Trophoblast cell (in vitro differentiated cells and primary cell): ENCODE measurements at regions not wholly inside any gene's neighbourhood (a gene's known extent, or its start where the extent isn't known, plus 50 kb on each side); places are given as distances from the start of the nearest gene placed in this dataset.

Experiments
- DNase-seq, 2 donors: peaks; one replicate each; pipeline ENCODE4 v3.0.0-alpha.2; 2016
- H2AFZ ChIP-seq: 2 replicates; pipeline ENCODE4 v1.6.1; 2013; ENCODE audit warnings: low read length, moderate library complexity, mild to moderate bottlenecking; ENCODE audit not compliant: insufficient read depth, poor library complexity
- H2AK5ac ChIP-seq: 2 replicates; pipeline ENCODE4 v1.6.1; 2013; ENCODE audit warnings: mild to moderate bottlenecking, low read length
- H2BK120ac ChIP-seq: 2 replicates; pipeline ENCODE4 v1.6.1; 2013; ENCODE audit warnings: low read length, mild to moderate bottlenecking, moderate library complexity; ENCODE audit not compliant: insufficient read depth, poor library complexity
- H2BK12ac ChIP-seq: 2 replicates; pipeline ENCODE4 v1.6.1; 2013; ENCODE audit warnings: mild to moderate bottlenecking, low read length, moderate library complexity
- H2BK5ac ChIP-seq: 2 replicates; pipeline ENCODE4 v1.6.1; 2013; ENCODE audit warnings: low read length, low read depth, moderate library complexity, mild to moderate bottlenecking; ENCODE audit not compliant: poor library complexity
- H3K14ac ChIP-seq: 2 replicates; pipeline ENCODE4 v1.6.1; 2013; ENCODE audit warnings: mild to moderate bottlenecking, low read length
- H3K18ac ChIP-seq: 2 replicates; pipeline ENCODE4 v1.6.1; 2013; ENCODE audit warnings: mild to moderate bottlenecking, low read length
- H3K23ac ChIP-seq: 2 replicates; pipeline ENCODE4 v1.6.1; 2013; ENCODE audit warnings: low read length
- H3K27ac ChIP-seq: 2 replicates; pipeline ENCODE4 v1.5.1; 2013; ENCODE audit warnings: low read depth, mild to moderate bottlenecking, inconsistent platforms, low read length, moderate library complexity
- H3K27me3 ChIP-seq: 2 replicates; pipeline ENCODE4 v1.6.1; 2013; ENCODE audit warnings: inconsistent platforms, mild to moderate bottlenecking, low read length, moderate library complexity; ENCODE audit not compliant: insufficient read depth
- H3K36me3 ChIP-seq, 2 experiments: 1 replicate in 1 of 2; 2 replicates in 1 of 2; pipeline ENCODE4 v1.6.1; 2013; ENCODE audit warnings: low read length in 2 of 2, mild to moderate bottlenecking in 2 of 2, moderate library complexity in 1 of 2; ENCODE audit not compliant: insufficient read depth in 2 of 2, control insufficient read depth in 1 of 2
- H3K4ac ChIP-seq: 2 replicates; pipeline ENCODE4 v1.6.1; 2013; ENCODE audit warnings: low read depth, mild to moderate bottlenecking, low read length, moderate library complexity
- H3K4me1 ChIP-seq, 2 experiments: 1 replicate in 1 of 2; 2 replicates in 1 of 2; pipeline ENCODE4 v1.6.1; 2013; ENCODE audit warnings: low read length in 2 of 2, mild to moderate bottlenecking in 2 of 2, moderate library complexity in 1 of 2; ENCODE audit not compliant: insufficient read depth in 2 of 2, control insufficient read depth in 1 of 2
- H3K4me2 ChIP-seq: 2 replicates; pipeline ENCODE4 v1.6.1; 2013; ENCODE audit warnings: inconsistent platforms, mild to moderate bottlenecking, low read length, moderate library complexity
- H3K4me3 ChIP-seq: 2 replicates; pipeline ENCODE4 v1.5.1; 2013; ENCODE audit warnings: mild to moderate bottlenecking, low read depth, low read length, inconsistent platforms
- H3K79me1 ChIP-seq: one replicate; pipeline ENCODE4 v1.6.1; 2013; ENCODE audit warnings: low read length
- H3K79me2 ChIP-seq: 2 replicates; pipeline ENCODE4 v1.6.1; 2013; ENCODE audit warnings: low read length, mild to moderate bottlenecking; ENCODE audit not compliant: control insufficient read depth, insufficient read depth, poor library complexity
- H3K9ac ChIP-seq: 2 replicates; pipeline ENCODE4 v1.6.1; 2013; ENCODE audit warnings: mild to moderate bottlenecking, low read length
- H3K9me3 ChIP-seq: 2 replicates; pipeline ENCODE4 v1.6.1; 2013; ENCODE audit warnings: low read depth, mild to moderate bottlenecking, control low read depth, inconsistent platforms, low read length; ENCODE audit not compliant: insufficient read depth
- H4K12ac ChIP-seq: 2 replicates; pipeline ENCODE4 v1.6.1; 2013; ENCODE audit warnings: low read depth, mild to moderate bottlenecking, low read length, moderate library complexity
- H4K8ac ChIP-seq: 2 replicates; pipeline ENCODE4 v1.6.1; 2013; ENCODE audit warnings: low read depth, mild to moderate bottlenecking, low read length, moderate library complexity
- H4K91ac ChIP-seq: one replicate; pipeline ENCODE4 v1.6.1; 2013; ENCODE audit warnings: low read depth, mild to moderate bottlenecking, low read length, moderate library complexity
- WGBS: extraction: QIAGEN DNeasy Blood & Tissue Kit; methylation state at CpG from one replicate; pipeline ENCODE4 v1.1.7; 2013; ENCODE audit warnings: missing lambda C conversion rate; ENCODE audit not compliant: insufficient read length, insufficient coverage; ENCODE audit errors: extremely low coverage; 5-methylcytosine and 5-hydroxymethylcytosine counted together

- no peak overlapping the region for H3K4me3 ChIP-seq
- no peak overlapping the region for H3K18ac ChIP-seq
- H3K79me1 ChIP-seq: no peaks in the 10 kb centered on the region
- no peak overlapping the region for H3K4ac ChIP-seq
- H2BK120ac ChIP-seq: no peak overlapping the region
- no peak overlapping the region for H3K9ac ChIP-seq
- WGBS: no CpG with 5 or more reads among the region's 1 CpG
- no peaks in the 10 kb centered on the region for H3K27me3 ChIP-seq
- H4K12ac ChIP-seq: no peak overlapping the region
- no peak overlapping the region for H4K91ac ChIP-seq
- H3K4me1 ChIP-seq: no peaks in the 10 kb centered on the region
- no peaks in the 10 kb centered on the region for H3K36me3 ChIP-seq
- no peak overlapping the region for H3K4me2 ChIP-seq
- H2AK5ac ChIP-seq: no peak overlapping the region
- H2AFZ ChIP-seq: no peak overlapping the region
- no peak overlapping the region for H2BK5ac ChIP-seq
- no peaks in the 10 kb centered on the region for H3K79me2 ChIP-seq
- no peak for DNase-seq
- no peak overlapping the region for H4K8ac ChIP-seq
- H3K23ac ChIP-seq: no peak overlapping the region
- no peak overlapping the region for H2BK12ac ChIP-seq
- no peaks in the 10 kb centered on the region for H3K9me3 ChIP-seq
- no peak overlapping the region for H3K27ac ChIP-seq
- no peak overlapping the region for H3K14ac ChIP-seq
Observed at GRCh38 chr9:99694393-99694792, 127.3 kb upstream of the NR4A3 start.

- H2BK12ac ChIP-seq: no peak overlapping the region
- no peak overlapping the region for H3K14ac ChIP-seq
- no peak overlapping the region for H2AK5ac ChIP-seq
- H3K4me3 ChIP-seq: no peak overlapping the region
- no peak overlapping the region for H3K9ac ChIP-seq
- no peak overlapping the region for H2BK120ac ChIP-seq
- H3K27me3 ChIP-seq: no peaks in the 10 kb centered on the region
- H3K79me1 ChIP-seq: no peaks in the 10 kb centered on the region
- H4K12ac ChIP-seq: no peak overlapping the region
- no peaks in the 10 kb centered on the region for H3K36me3 ChIP-seq
- H4K91ac ChIP-seq: no peak overlapping the region
- H3K27ac ChIP-seq: no peak overlapping the region
- H2AFZ ChIP-seq: no peak overlapping the region
- no peak for DNase-seq
- H3K4me2 ChIP-seq: no peak overlapping the region
- no peak overlapping the region for H2BK5ac ChIP-seq
- H4K8ac ChIP-seq: no peak overlapping the region
- no peak overlapping the region for H3K18ac ChIP-seq
- H3K23ac ChIP-seq: no peak overlapping the region
- WGBS: no CpG with 5 or more reads among the region's 3 CpGs
- H3K9me3 ChIP-seq: peaks cover 1% of the 10 kb centered on the region
- H3K4ac ChIP-seq: no peak overlapping the region
- no peaks in the 10 kb centered on the region for H3K79me2 ChIP-seq
- H3K4me1 ChIP-seq: no peaks in the 10 kb centered on the region
Observed at GRCh38 chr9:99699396-99699795, 122.3 kb upstream of the NR4A3 start.

- Histone ChIP-seq H2BK120ac (no peak overlapping the region), H3K36me3 (no peaks in the 10 kb centered on the region), H3K14ac (no peak overlapping the region), H3K4me1 (no peaks in the 10 kb centered on the region), H2AFZ (no peak overlapping the region), H3K27me3 (no peaks in the 10 kb centered on the region), H4K12ac (no peak overlapping the region), H2AK5ac (no peak overlapping the region), H3K4me2 (no peak overlapping the region), H3K79me1 (no peaks in the 10 kb centered on the region), H2BK12ac (no peak overlapping the region), H4K91ac (no peak overlapping the region), H3K79me2 (no peaks in the 10 kb centered on the region), H2BK5ac (no peak overlapping the region), H3K23ac (no peak overlapping the region), H3K9me3 (no peaks in the 10 kb centered on the region), H3K9ac (no peak overlapping the region), H3K18ac (no peak overlapping the region), H4K8ac (no peak overlapping the region), H3K27ac (no peak overlapping the region), H3K4ac (no peak overlapping the region), H3K4me3 (no peak overlapping the region)
- no peak for DNase-seq
Observed at GRCh38 chr9:99712214-99712613, 109.5 kb upstream of the NR4A3 start.

- no peak overlapping the region for H2BK5ac ChIP-seq
- no peaks in the 10 kb centered on the region for H3K79me1 ChIP-seq
- no peak overlapping the region for H2BK12ac ChIP-seq
- DNase-seq: no peak
- no peak overlapping the region for H3K18ac ChIP-seq
- no peak overlapping the region for H4K8ac ChIP-seq
- no peak overlapping the region for H4K12ac ChIP-seq
- no peak overlapping the region for H3K4me2 ChIP-seq
- no peak overlapping the region for H4K91ac ChIP-seq
- no peak overlapping the region for H3K4ac ChIP-seq
- no peak overlapping the region for H3K23ac ChIP-seq
- H3K4me3 ChIP-seq: no peak overlapping the region
- H2BK120ac ChIP-seq: no peak overlapping the region
- H3K27me3 ChIP-seq: no peaks in the 10 kb centered on the region
- H3K27ac ChIP-seq: no peak overlapping the region
- H3K4me1 ChIP-seq: no peaks in the 10 kb centered on the region
- WGBS: no CpG with 5 or more reads among the region's 3 CpGs
- H3K14ac ChIP-seq: no peak overlapping the region
- no peaks in the 10 kb centered on the region for H3K36me3 ChIP-seq
- H3K9me3 ChIP-seq: no peaks in the 10 kb centered on the region
- no peak overlapping the region for H3K9ac ChIP-seq
- H2AK5ac ChIP-seq: no peak overlapping the region
- H2AFZ ChIP-seq: no peak overlapping the region
- H3K79me2 ChIP-seq: no peaks in the 10 kb centered on the region
Observed at GRCh38 chr9:99713838-99714306, 107.8 kb upstream of the NR4A3 start.

- DNase-seq: no peak
- H4K8ac ChIP-seq: no peak overlapping the region
- no peak overlapping the region for H2BK5ac ChIP-seq
- no peaks in the 10 kb centered on the region for H3K79me2 ChIP-seq
- no peak overlapping the region for H2BK120ac ChIP-seq
- H3K23ac ChIP-seq: no peak overlapping the region
- H3K4me1 ChIP-seq: no peaks in the 10 kb centered on the region
- H3K9ac ChIP-seq: no peak overlapping the region
- no peaks in the 10 kb centered on the region for H3K9me3 ChIP-seq
- H4K12ac ChIP-seq: no peak overlapping the region
- H3K18ac ChIP-seq: no peak overlapping the region
- no peaks in the 10 kb centered on the region for H3K79me1 ChIP-seq
- H2BK12ac ChIP-seq: no peak overlapping the region
- no peak overlapping the region for H3K14ac ChIP-seq
- no peaks in the 10 kb centered on the region for H3K36me3 ChIP-seq
- H3K27me3 ChIP-seq: no peaks in the 10 kb centered on the region
- H2AK5ac ChIP-seq: no peak overlapping the region
- no peak overlapping the region for H3K4me3 ChIP-seq
- H3K4ac ChIP-seq: no peak overlapping the region
- H3K4me2 ChIP-seq: no peak overlapping the region
- H4K91ac ChIP-seq: no peak overlapping the region
- no peak overlapping the region for H2AFZ ChIP-seq
- H3K27ac ChIP-seq: no peak overlapping the region
Observed at GRCh38 chr9:99718631-99719030, 103.1 kb upstream of the NR4A3 start.
